Calu3 (cell line): ENCODE measurements at regions not wholly inside any gene's neighbourhood (a gene's known extent, or its start where the extent isn't known, plus 50 kb on each side); places are given as distances from the start of the nearest gene placed in this dataset.

ENCODE experiments used
- BruUV-seq: library from RNA; stranded (reverse); fragments of 400-500 nt; replicated peaks from 2 replicates; lab custom pipeline; 2021; lab: Mats Ljungman, UMichigan
- CTCF ChIA-PET: fragments of 300-600 bp; sonication (Branson Sonifier 250); formaldehyde crosslinking; loops from one replicate; lab custom pipeline; 2022; ENCODE audit warnings: antibody characterized with exemption; lab: Charles Lee
- DNase-seq: peaks from one replicate; pipeline ENCODE4 v3.0.0; 2022
- H3K27ac Mint-ChIP-seq: one replicate; pipeline ENCODE4 v1.8.0; 2022; ENCODE audit warnings: mixed read lengths; ENCODE audit not compliant: unreplicated experiment
- H3K27me3 Mint-ChIP-seq: one replicate; pipeline ENCODE4 v1.8.0; 2022; ENCODE audit warnings: mixed read lengths; ENCODE audit not compliant: unreplicated experiment
- H3K36me3 Mint-ChIP-seq: one replicate; pipeline ENCODE4 v1.8.0; 2022; ENCODE audit warnings: mild to moderate bottlenecking, moderate library complexity, mixed read lengths; ENCODE audit not compliant: insufficient read depth, unreplicated experiment
- H3K4me1 Mint-ChIP-seq: one replicate; pipeline ENCODE4 v1.8.0; 2022; ENCODE audit warnings: mild to moderate bottlenecking, low read depth, mixed read lengths; ENCODE audit not compliant: unreplicated experiment
- H3K4me3 Mint-ChIP-seq: one replicate; pipeline ENCODE4 v1.8.0; 2022; ENCODE audit warnings: mild to moderate bottlenecking, low read depth, moderate library complexity, mixed read lengths; ENCODE audit not compliant: unreplicated experiment
- H3K9me3 Mint-ChIP-seq: one replicate; pipeline ENCODE4 v1.8.0; 2022; ENCODE audit warnings: low read depth, mixed read lengths; ENCODE audit not compliant: unreplicated experiment
- intact Hi-C: fragments of 100-400 bp; cut with micrococcal nuclease; formaldehyde crosslinking; loops from one replicate; pipeline ENCODE4 v1.10.0; 2022; ENCODE audit not compliant: unreplicated experiment
- TF ChIP-seq, protein P1 (sequence below): fragments of 200-600 bp; IDR thresholded peaks from one replicate; pipeline ENCODE4 v1.8.0; 2022; ENCODE audit warnings: antibody characterized with exemption; ENCODE audit not compliant: unreplicated experiment

DNA sequence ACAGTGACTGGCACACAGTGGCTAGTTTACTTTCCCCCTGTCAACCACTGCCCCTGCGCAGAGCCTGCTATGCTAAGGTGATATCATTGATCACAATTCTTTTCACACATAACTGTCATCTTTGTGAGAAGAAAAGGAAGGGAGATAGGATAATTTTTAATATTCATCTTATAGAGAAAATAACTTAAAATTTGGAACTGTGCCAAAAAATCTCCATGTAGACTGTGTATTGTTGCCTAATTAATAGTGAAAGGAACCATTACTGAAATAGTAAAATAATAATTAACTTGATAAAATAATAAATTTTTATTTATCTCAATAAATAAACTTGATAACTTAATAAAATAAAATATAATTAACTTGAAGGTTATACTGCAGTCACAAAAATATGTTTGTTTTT lies 1069.4 kb downstream of the C4orf33 start:
- Mint-ChIP-seq H3K27me3 (no peaks in the 10 kb centered on the region), H3K4me3 (no peak overlapping the region), H3K9me3 (no peaks in the 10 kb centered on the region), H3K4me1 (no peaks in the 10 kb centered on the region), H3K27ac (no peak overlapping the region), H3K36me3 (no peaks in the 10 kb centered on the region)
- no peak for DNase-seq
- TF ChIP-seq, protein P1, sequence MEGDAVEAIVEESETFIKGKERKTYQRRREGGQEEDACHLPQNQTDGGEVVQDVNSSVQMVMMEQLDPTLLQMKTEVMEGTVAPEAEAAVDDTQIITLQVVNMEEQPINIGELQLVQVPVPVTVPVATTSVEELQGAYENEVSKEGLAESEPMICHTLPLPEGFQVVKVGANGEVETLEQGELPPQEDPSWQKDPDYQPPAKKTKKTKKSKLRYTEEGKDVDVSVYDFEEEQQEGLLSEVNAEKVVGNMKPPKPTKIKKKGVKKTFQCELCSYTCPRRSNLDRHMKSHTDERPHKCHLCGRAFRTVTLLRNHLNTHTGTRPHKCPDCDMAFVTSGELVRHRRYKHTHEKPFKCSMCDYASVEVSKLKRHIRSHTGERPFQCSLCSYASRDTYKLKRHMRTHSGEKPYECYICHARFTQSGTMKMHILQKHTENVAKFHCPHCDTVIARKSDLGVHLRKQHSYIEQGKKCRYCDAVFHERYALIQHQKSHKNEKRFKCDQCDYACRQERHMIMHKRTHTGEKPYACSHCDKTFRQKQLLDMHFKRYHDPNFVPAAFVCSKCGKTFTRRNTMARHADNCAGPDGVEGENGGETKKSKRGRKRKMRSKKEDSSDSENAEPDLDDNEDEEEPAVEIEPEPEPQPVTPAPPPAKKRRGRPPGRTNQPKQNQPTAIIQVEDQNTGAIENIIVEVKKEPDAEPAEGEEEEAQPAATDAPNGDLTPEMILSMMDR, result no peak
- intact Hi-C loops, result no loop called here
- BruUV-seq, result no TSS peak
- CTCF ChIA-PET, result no interaction called here

DNA sequence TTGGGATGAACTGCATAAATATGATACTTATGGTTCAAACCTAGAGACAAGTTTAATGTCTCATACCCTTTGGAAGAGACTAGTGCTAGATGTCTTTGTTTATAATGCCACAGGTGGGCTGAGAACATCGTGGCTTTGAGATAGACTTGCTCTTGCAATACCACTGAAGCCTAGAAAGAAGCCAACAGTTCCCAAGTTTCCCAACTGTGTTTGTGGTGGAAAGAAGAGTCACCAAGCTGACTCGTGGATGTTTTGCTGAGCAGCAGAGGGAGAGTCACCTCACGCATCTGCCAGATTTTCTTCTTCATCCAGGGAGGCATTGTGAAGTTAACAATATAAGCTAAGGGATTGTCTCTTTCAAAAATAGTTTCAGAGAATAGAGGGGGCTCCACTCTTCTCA lies 1076.2 kb downstream of the C4orf33 start:
- Mint-ChIP-seq H3K4me1 (no peaks in the 10 kb centered on the region), H3K27ac (no peak overlapping the region), H3K4me3 (no peak overlapping the region), H3K36me3 (no peaks in the 10 kb centered on the region), H3K9me3 (no peaks in the 10 kb centered on the region), H3K27me3 (no peaks in the 10 kb centered on the region)
- no peak for DNase-seq
- TF ChIP-seq, protein P1, result no peak
- no TSS peak for BruUV-seq
- CTCF ChIA-PET, result no interaction called here
- intact Hi-C loops, result no loop called here

DNA sequence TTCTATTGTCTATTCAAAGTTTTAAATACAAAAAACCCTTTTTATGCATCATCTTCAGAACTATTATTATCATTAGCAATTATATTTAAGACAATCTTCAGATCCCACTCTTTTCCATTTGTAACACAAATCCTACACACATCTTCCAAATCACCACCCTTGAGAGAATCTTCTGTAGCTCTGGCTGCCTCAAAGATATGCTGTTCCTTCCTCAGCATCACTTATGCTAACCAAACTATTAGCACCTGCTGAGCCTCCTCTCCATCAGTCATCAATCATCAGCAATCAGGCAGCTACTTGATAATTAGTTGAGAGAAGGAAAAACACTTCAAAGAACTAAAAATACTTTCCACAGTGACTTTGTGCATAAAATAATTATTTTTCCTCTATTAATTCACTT lies 1082.2 kb downstream of the C4orf33 start:
- no peaks in the 10 kb centered on the region for H3K4me1 Mint-ChIP-seq
- TF ChIP-seq, protein P1, result no peak

DNA sequence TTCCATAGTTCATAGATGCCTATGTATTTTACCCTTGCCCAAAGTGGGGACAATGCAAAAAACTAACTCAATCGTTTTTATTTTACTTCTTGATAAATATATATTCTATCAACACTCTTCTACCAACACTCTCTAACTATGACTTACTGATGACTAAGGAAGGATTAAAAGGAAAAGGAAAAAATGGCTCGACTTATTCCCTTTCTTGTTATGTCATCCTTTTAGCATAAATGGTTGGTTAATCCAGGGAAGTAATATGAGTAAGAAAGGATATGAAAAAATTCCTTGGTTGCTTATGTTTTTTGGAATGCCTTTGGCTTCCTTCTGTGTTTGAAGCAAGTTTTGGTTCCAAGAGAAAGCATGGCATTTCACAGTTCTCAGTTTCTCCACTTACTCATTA lies 1087.1 kb downstream of the C4orf33 start:
- H3K27me3 Mint-ChIP-seq, result no peaks in the 10 kb centered on the region
- no TSS peak for BruUV-seq
- H3K4me3 Mint-ChIP-seq, result no peak overlapping the region
- intact Hi-C loops, result no loop called here
- H3K9me3 Mint-ChIP-seq, result no peaks in the 10 kb centered on the region
- no peaks in the 10 kb centered on the region for H3K4me1 Mint-ChIP-seq
- CTCF ChIA-PET, result no interaction called here
- H3K36me3 Mint-ChIP-seq, result no peaks in the 10 kb centered on the region
- DNase-seq, result no peak
- TF ChIP-seq, protein P1, result no peak
- H3K27ac Mint-ChIP-seq, result no peak overlapping the region

More for the DNA sequence above, 1082.2 kb downstream of the C4orf33 start:
- H3K27ac Mint-ChIP-seq, result no peak overlapping the region
- intact Hi-C loops, result no loop called here
- H3K9me3 Mint-ChIP-seq, result no peaks in the 10 kb centered on the region
- H3K36me3 Mint-ChIP-seq, result no peaks in the 10 kb centered on the region
- no peak for DNase-seq
- no peaks in the 10 kb centered on the region for H3K27me3 Mint-ChIP-seq
- CTCF ChIA-PET, result no interaction called here
- no peak overlapping the region for H3K4me3 Mint-ChIP-seq
- BruUV-seq, result no TSS peak
